Chondrocyte (in vitro differentiated cells): ENCODE measurements at regions not wholly inside any gene's neighbourhood (a gene's known extent, or its start where the extent isn't known, plus 50 kb on each side); places are given as distances from the start of the nearest gene placed in this dataset.

Source experiments
- DNase-seq: peaks from one replicate; pipeline ENCODE4 v3.0.0; 2021; ENCODE audit warnings: mixed read lengths, low spot score
- H3K27ac Mint-ChIP-seq: one replicate; pipeline ENCODE4 v1.8.0; 2021; ENCODE audit warnings: mild to moderate bottlenecking, moderate library complexity, mixed read lengths; ENCODE audit not compliant: unreplicated experiment
- H3K27me3 Mint-ChIP-seq: 2 replicates; pipeline ENCODE4 v1.8.0; 2021; ENCODE audit warnings: low read depth, mixed read lengths
- H3K36me3 Mint-ChIP-seq: 2 replicates; pipeline ENCODE4 v1.8.0; 2021; ENCODE audit warnings: low read depth, mixed read lengths
- H3K4me1 Mint-ChIP-seq: 2 replicates; pipeline ENCODE4 v1.8.0; 2021; ENCODE audit warnings: low read depth, mild to moderate bottlenecking, mixed read lengths
- H3K4me3 Mint-ChIP-seq: one replicate; pipeline ENCODE4 v1.8.0; 2021; ENCODE audit warnings: mild to moderate bottlenecking, moderate library complexity, mixed read lengths; ENCODE audit not compliant: unreplicated experiment
- H3K9me3 Mint-ChIP-seq: 2 replicates; pipeline ENCODE4 v1.8.0; 2021; ENCODE audit warnings: low read depth, mixed read lengths
- TF ChIP-seq, protein P1 (sequence below): fragments of 200-600 bp; sonication (generic); IDR thresholded peaks from 2 replicates; pipeline ENCODE4 v1.5.0; 2021; ENCODE audit warnings: antibody characterized with exemption, mild to moderate bottlenecking, moderate library complexity

GRCh38 chr5:68139611-68140441 lies 75.7 kb upstream of the PIK3R1 start:
- peaks cover 21% of the 10 kb centered on the region for H3K4me1 Mint-ChIP-seq
- TF ChIP-seq, protein P1, sequence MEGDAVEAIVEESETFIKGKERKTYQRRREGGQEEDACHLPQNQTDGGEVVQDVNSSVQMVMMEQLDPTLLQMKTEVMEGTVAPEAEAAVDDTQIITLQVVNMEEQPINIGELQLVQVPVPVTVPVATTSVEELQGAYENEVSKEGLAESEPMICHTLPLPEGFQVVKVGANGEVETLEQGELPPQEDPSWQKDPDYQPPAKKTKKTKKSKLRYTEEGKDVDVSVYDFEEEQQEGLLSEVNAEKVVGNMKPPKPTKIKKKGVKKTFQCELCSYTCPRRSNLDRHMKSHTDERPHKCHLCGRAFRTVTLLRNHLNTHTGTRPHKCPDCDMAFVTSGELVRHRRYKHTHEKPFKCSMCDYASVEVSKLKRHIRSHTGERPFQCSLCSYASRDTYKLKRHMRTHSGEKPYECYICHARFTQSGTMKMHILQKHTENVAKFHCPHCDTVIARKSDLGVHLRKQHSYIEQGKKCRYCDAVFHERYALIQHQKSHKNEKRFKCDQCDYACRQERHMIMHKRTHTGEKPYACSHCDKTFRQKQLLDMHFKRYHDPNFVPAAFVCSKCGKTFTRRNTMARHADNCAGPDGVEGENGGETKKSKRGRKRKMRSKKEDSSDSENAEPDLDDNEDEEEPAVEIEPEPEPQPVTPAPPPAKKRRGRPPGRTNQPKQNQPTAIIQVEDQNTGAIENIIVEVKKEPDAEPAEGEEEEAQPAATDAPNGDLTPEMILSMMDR = no peak
- no peak overlapping the region for H3K27ac Mint-ChIP-seq
- no peaks in the 10 kb centered on the region for H3K36me3 Mint-ChIP-seq
- no peak overlapping the region for H3K4me3 Mint-ChIP-seq
- no peak for DNase-seq
- H3K9me3 Mint-ChIP-seq = peaks cover 7% of the 10 kb centered on the region
- peaks cover 7% of the 10 kb centered on the region for H3K27me3 Mint-ChIP-seq

- no peak for DNase-seq
- TF ChIP-seq, protein P1 = no peak
- peaks cover 21% of the 10 kb centered on the region for H3K4me1 Mint-ChIP-seq
- peaks cover under 1% of the 10 kb centered on the region for H3K9me3 Mint-ChIP-seq
- peaks cover 7% of the 10 kb centered on the region for H3K27me3 Mint-ChIP-seq
- H3K27ac Mint-ChIP-seq = peak overlapping the region; percentile 83
- no peak overlapping the region for H3K4me3 Mint-ChIP-seq
- H3K36me3 Mint-ChIP-seq = no peaks in the 10 kb centered on the region
These were observed 77.9 kb upstream of the PIK3R1 start for GRCh38 chr5:68137511-68138140.

- Mint-ChIP-seq H3K27ac (no peak overlapping the region), H3K4me1 (peaks cover 10% of the 10 kb centered on the region), H3K4me3 (no peak overlapping the region)
These were observed 80.8 kb upstream of the PIK3R1 start for GRCh38 chr5:68134669-68135313.

GRCh38 chr5:68134033-68134668 lies 81.4 kb upstream of the PIK3R1 start:
- no peaks in the 10 kb centered on the region for H3K9me3 Mint-ChIP-seq
- DNase-seq = no peak
- peaks cover 10% of the 10 kb centered on the region for H3K4me1 Mint-ChIP-seq
- no peak overlapping the region for H3K27ac Mint-ChIP-seq
- H3K27me3 Mint-ChIP-seq = peaks cover 7% of the 10 kb centered on the region
- TF ChIP-seq, protein P1 = no peak
- H3K4me3 Mint-ChIP-seq = no peak overlapping the region
- H3K36me3 Mint-ChIP-seq = no peaks in the 10 kb centered on the region

More at GRCh38 chr5:68134669-68135313, 80.8 kb upstream of the PIK3R1 start:
- no peaks in the 10 kb centered on the region for H3K36me3 Mint-ChIP-seq
- H3K27me3 Mint-ChIP-seq = peaks cover 7% of the 10 kb centered on the region
- H3K9me3 Mint-ChIP-seq = no peaks in the 10 kb centered on the region
- DNase-seq = no peak
- TF ChIP-seq, protein P1 = no peak

DNA sequence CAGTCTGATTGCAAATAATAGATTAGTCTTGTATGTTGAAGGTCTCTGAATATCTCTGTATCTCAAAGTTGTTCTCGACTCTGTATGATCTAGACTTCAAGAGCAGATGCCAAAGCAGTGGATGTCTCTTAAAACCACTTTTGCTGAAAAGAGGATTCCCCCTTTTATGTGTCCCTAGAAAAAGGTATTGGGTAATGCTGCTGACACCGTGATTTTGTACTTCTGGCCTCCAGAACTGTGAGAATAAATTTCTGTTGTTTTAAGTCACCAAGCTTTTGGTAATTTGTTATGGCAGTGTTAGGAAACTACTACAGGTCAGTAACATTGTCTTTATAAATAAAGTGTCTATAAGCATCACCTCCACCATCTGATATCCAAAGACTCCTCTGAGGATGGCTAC lies 85.3 kb upstream of the PIK3R1 start:
- TF ChIP-seq, protein P1 = no peak
- H3K9me3 Mint-ChIP-seq = no peaks in the 10 kb centered on the region
- peaks cover 9% of the 10 kb centered on the region for H3K4me1 Mint-ChIP-seq
- H3K27me3 Mint-ChIP-seq = no peaks in the 10 kb centered on the region
- no peak for DNase-seq
- H3K36me3 Mint-ChIP-seq = no peaks in the 10 kb centered on the region
- H3K27ac Mint-ChIP-seq = no peak overlapping the region
- no peak overlapping the region for H3K4me3 Mint-ChIP-seq
